ENCODE measurements at regions not wholly inside any gene's neighbourhood (a gene's known extent, or its start where the extent isn't known, plus 50 kb on each side); places are given as distances from the start of the nearest gene placed in this dataset.

- peak; percentile 51 for DNase-seq
Observed at GRCh38 chr5:34487159-34487879, 168.8 kb upstream of the RAI14 start.

- DNase-seq: no peak
Observed at GRCh38 chr5:34487956-34488355, 168.2 kb upstream of the RAI14 start.

DNA sequence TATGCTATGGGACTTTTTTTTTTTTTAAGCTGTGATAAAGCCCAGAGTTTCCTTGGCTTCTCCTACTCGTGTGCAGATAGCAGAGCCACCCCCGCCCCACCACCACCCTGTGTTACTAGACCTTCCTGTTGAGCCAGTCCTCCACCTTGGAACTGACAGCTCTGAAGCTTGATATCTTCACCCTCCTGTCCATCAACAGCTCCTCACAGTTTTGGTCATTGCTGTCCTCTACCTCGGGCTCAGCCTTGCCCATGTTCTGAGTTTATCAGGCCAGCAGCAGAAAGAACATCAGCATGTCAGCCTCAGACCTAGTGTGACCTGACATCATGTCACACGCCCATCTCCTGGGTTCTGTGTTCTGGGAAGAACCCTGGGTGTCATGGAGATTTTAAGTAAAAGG is 167.1 kb upstream of the RAI14 start:
- DNase-seq: no peak

DNA sequence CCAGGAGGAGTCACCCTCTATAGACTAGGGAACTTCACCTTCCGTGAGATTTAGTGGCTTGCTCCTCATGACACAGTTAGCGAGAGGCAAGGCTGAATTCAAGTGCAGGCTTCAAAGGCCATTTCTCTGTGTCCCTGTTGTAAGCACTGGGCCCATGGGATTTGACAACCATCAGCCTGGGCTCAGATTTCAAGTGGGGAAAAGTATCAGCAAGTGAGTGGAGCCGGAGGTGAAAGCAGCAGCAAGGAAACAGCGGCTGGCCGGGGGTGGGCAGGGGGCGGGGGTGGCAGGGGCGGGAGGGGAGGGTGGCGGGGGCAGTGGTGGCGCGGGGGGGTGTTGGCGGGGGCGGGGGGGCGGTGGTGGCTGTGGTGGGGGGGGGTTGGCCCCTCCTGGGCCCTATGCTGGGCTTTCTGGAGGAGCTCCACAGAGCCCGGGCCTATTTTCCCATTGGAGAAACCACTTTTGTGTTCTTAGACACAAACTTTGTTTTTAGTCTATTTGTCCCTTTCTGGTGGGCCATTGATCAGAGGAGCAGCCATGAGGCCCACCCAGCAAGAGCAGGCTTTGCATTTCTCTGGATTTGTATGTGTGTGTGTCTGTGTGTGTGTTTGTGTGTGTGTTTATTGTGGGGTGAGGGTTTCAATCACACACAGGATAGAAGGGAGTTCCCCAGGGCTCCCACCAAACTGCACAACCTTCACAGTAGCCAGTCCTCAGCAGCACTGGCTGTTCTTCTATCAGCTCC is 165.4 kb upstream of the RAI14 start:
- peak; percentile 96 for DNase-seq

DNA sequence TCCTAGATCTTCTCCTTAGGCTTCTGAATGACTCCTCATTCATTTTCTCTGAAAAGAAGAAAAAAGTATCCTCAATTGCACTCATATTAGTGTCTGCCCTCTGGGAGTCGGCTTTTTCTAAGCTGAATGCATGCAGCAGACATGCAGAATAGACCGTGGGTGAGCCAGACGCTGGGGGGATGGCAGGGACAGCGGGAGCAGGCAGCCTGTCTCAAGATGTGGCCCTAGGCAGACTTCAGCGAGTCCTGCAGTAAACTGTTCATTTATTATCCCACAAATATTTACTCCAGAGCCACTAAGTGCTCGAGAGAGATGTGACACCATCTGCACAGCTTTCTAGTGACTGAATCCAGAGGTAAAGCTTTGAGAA is 164.9 kb upstream of the RAI14 start:
- DNase-seq: no peak

DNA sequence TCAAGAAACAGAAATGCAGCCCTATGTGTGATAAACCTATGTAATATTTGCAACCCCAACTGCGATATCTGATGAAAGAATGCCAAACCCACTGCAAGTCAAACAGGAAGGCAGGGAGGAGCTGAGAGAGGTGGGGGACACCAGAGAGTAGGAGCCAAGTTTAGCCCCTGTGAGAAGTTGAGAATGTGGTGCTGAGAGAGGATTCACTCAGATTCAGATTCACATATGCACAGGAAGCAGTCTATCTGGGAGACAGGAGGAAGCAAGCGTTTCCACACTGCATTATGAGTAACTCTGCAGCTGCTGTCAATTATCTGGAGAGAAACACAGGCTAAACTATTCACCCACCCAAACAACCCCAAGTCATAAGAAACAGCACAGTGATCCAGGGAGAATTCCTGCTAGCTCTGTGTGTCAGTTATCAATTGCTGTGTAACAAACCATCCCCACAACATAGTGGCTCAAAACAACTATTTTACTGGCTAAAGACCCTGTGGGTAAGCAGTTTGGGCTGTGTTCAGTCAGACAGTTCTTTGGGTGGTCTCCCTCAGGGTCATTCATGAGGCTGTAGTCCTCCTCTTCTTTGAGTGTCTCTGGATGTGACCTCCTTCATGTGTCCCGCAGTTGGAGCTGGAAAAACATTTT is 161.9 kb upstream of the RAI14 start:
- no peak for DNase-seq

GRCh38 chr5:34495178-34495577 is 160.9 kb upstream of the RAI14 start:
- no peak for DNase-seq

DNA sequence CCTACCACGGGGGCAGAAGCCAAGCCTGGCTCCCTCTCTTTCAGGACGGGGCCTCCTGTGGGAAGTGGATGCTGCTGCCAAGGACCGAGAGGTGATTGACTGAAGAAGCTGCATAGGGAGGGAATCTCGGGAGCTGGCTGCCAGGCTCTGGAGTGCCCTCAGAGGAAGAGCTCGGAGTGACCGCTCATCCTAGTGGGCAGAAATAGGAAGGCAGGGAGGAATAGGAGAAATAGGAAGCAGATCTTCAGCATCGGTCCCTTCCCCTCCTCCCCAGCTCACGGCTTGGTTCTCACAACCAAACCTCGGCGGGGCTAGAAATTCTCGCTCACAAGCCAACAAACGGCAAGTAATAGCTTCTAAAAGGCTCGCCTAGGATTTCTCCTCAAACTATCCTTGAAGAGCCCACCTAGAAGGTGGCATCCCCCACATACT is 159.9 kb upstream of the RAI14 start:
- DNase-seq: no peak

DNA sequence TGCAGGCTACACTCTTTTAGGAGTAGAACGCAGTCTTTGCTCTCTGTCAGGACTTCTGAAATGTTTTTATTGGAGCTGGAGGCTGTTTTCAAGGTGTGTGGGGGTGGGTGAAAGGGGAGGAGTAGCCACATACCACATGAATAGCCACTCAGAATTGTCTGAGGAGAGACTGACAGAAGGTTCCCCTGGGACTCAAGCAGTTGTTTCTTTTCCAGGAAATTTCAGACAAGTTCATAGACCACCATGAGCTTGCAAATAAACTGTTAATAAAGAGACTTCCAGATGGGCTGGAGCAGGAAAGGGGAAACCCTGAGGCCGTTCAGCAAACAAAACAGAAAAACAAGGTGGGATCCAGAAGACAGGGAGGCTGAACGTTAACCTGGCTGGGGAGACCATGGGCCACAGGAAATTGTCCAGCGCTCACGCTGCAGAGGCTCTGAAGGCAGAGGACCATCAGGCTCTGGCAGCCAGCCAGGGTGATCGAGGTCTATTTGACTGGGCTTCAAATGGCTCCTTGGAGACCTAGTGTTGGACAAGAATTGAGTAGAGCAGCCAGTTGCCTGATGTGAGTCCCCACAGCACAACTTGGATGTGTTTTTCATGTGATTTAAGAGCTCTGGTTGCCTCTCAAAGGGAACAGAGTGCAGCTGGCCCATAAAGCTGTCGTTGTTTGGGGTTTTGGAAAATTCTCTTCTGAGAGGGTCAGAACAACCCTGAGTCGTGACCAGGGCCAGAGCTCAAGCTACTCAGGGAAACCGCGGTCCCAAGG is 159.2 kb upstream of the RAI14 start:
- DNase-seq: peak; percentile 61

DNA sequence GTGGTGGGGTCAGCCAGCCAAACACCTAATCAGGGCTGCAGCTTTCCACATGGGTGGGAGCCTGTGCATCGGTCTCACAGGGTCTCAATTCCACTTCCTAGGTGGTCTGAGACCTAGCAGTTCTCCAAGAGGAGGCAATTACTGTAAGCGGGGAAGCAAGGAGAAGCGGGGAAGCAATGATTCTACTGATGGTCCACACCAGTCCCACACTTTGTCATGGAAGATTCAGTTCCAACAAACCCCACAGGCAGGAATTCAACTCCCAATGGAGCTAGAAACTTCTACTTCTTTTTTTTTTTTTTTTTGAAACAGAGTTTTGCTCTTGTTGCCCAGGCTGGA is 158.7 kb upstream of the RAI14 start:
- no peak for DNase-seq

- no peak for DNase-seq
Observed at GRCh38 chr5:34498572-34498971, 157.6 kb upstream of the RAI14 start.

DNA sequence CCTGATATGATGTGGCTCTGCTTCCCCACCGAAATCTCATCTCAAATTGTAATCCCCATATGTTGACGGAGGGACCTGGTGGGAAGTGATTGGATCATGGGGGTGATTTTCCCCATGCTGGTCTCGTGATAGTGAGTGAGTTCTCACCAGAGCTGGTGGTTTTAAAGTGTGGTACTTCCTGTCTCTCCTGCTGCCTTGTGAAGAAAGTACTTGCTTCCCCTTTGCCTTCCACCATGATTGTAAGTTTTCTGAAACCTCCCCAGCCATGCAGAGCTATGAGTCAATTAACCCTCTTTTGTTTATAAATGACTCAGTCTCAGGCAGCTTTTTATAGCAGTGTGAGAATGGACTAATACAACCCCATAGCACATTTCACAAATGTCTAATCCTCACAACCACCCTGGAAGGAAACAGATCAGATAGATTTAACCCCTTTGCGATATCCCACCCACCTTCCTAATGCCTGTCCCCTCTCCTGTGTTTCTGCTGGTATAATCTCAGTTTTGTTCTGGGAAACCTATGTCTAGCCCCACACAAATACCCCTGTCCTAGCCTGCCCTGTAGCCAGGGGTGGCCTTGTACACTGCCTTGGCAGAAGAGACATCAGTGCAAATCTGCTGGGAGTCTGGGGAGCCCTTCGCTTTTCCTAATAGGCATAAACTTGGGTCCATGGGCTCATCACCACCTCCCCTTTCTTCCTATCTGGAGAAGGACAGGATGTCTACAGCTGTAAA is 157.0 kb upstream of the RAI14 start:
- no peak for DNase-seq

- no peak for DNase-seq
Observed at GRCh38 chr5:34500236-34500847, 155.8 kb upstream of the RAI14 start.

GRCh38 chr5:34501016-34501415 is 155.1 kb upstream of the RAI14 start:
- DNase-seq: no peak

GRCh38 chr5:34501840-34502239 is 154.3 kb upstream of the RAI14 start:
- DNase-seq: no peak

GRCh38 chr5:34502581-34502980 is 153.5 kb upstream of the RAI14 start:
- DNase-seq: no peak

GRCh38 chr5:34503379-34504253 is 152.5 kb upstream of the RAI14 start:
- no peak for DNase-seq

DNA sequence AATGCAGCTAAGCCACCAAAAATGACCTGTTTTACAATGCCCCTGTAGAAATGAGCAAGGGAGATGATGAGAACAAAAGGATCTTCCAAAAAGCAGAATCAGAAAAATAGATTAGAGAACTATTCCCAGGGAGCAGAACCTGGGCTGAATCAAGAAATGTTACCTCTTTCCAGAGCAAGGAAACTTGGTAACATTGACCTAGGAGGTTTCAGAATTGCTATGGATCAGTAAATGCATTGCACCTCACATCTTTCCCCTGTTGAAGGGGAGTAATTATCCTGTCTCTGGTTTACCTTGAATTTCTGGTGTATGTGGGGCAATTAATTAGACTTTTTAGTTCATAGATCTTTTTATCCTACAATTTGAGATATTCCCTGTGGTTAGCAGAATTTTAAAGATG is 151.2 kb upstream of the RAI14 start:
- DNase-seq: no peak

DNA sequence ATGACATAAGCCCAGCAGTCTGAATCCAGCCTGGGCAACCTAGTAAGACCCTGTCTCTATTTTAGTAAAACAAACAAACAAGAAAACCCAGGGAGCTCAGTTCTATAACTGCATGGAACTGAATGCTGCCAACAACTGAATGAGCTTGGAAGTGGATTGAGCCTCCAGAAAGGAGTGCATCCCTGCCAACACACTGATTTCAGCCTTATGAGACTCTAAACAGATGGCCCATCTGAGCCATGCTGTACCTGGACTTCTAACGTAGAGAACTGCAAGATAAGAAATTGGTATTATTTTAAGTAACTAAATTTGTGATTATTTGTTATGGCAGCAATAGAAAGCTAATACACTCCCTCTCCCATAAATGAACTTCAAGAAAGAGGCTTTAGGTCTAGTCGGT is 150.4 kb upstream of the RAI14 start:
- DNase-seq: no peak

- no peak for DNase-seq
Observed at GRCh38 chr5:34507933-34508332, 148.2 kb upstream of the RAI14 start.

- DNase-seq: peak; percentile 55
Observed at GRCh38 chr5:34509392-34509791, 146.7 kb upstream of the RAI14 start.
